AML-193 (cell line): ENCODE measurements at regions not wholly inside any gene's neighbourhood (a gene's known extent, or its start where the extent isn't known, plus 50 kb on each side); places are given as distances from the start of the nearest gene placed in this dataset.

ENCODE experiments used
- DNase-seq, 2 experiments: peaks; one replicate each; lab custom pipeline; 2025; lab: John Stamatoyannopoulos, UW

DNA sequence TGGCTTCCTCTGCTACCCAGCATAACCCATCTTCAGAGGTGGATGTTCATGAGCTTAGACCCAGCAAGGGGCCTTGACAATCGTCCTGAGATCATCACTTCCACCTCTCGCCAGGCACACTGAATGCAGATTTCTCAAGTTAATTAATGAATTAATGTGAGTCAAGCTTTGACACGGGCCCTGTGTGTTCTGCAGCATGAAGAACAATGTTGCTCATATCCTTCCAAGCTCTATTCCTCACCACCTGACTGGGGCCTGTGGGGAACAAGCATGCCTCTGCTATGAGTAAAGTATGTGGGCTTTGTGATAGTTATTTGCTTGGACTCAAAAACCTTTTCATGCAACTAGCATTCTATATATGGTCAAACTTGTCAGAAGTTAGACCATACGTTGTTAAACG is 122.0 kb downstream of the SEC16B start:
- no peak for DNase-seq

DNA sequence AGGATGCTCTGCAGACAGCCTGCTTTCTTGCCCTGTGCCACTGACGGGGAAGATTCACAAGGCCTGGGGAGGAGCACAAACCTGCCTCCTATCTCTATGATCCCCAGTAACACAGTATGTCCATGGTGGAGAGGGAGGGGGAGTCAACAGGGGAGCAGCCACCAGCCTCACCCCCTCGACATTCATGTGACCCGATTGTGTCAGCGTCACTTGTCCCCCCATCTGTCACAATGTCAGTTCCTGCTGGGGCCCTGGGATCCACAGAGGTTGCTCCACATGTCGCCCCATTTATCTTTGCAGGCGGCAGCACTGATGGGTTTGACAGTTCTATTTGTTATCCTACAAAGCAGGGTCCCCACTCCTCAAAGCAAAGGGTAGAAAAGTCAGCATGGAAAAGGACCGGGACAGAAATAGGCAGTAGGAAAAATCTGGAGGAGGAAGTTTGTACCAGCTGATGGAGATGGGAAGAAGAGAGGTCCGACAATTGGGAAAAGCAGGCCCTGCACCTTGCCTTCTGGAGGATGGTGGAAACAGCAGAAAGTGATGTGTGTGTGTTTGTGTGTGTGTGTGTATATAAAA is 130.9 kb downstream of the SEC16B start:
- no peak for DNase-seq

DNA sequence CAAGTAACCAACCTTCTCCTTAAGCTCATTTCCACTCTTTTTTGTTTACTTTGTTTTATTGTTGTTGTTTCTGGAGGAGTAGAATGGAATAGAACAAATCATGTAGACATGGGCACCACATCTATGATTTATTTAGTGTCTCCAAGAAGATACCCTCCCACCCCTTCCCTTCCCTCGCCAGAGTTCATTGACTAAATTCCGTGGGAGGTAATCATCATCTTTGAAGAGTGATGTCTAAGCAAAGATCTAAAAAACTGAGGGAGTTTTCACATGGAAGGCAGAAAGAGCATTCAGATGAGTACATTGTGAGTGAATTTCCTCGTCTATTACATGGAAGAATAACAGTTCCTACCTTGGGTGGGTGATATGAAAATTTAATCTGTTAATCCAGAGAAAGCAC is 136.2 kb downstream of the SEC16B start:
- no peak for DNase-seq

DNA sequence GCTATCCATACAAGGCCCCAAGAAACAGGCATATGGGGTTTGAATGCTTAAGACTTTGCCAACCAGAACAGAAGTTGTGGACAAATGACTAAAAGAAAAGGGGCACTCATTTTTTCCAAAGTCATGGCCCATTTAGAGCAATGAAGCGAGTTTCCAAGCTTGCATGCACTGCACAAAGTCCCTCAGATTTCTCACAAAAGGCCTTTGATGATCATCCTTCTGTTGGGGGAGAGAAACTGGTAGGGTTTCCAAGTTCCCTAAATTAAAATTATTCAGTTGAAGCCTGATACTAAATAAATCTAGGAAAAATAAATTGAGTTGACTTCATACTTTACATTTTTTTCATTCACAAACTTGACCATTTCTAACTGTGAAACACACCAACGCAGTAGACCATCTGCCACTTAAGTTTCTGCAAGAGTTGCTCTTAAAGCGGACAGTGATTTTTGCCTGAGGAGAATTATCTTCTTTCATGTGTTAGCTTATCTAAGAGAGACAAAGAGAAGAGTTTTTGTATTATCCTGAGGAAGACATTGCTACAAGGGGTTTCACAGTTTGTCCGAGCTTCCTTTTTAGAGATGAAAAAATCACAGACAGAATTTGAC is 139.2 kb downstream of the SEC16B start:
- no peak for DNase-seq

DNA sequence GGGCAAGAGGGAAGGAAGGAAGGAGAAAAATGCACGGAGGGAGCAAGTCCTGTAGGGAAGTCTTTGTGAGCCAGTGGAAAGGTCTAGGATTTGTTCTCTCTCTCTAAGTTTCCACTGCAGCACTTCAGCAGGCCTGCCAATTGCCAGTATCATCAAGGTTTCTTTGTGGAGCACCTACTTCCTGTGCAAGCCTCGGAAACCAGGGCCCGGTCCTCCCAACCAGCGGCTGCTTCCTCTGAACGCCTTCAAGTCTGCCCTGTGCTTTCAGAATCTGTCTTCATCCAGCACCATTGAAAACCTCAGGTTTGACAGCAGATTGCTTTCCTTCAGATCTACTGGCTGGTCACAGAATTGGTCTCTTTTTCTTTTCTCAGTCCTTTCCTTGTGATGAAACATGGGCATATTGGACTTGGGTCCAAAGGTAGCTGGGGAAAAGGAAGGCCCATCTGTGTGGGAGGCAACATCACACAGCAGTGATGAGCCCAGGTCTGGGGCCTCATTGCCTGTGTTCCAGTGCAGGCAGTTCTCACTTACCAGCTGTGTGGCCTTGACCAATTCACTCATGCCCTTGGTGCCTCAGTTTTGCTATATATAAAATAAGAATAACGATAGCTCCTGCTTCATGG is 144.5 kb downstream of the SEC16B start:
- DNase-seq, result no peak

DNA sequence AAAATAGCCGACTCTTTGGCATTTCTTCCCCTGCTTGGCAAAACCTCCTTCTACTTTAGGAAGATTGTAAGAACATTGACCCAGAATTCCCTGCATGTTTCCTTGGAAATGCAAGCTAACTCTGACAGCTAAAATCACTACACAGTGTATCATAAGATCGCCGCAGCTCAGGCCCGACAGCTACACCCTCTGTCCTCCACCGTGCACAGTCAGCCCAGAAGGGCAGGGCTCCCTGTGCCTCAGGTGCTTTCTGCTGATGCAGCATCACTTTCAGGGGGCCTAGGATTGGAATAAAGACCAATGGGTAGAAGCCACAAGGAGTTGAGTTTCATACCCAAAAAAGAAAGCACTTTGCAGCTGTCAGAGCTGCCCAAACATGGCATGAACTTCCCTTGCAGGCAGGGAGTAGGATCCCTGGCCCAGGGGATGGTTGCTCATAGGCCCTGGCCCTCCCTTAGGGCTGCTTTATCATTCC is 145.3 kb downstream of the SEC16B start:
- DNase-seq, result no peak

DNA sequence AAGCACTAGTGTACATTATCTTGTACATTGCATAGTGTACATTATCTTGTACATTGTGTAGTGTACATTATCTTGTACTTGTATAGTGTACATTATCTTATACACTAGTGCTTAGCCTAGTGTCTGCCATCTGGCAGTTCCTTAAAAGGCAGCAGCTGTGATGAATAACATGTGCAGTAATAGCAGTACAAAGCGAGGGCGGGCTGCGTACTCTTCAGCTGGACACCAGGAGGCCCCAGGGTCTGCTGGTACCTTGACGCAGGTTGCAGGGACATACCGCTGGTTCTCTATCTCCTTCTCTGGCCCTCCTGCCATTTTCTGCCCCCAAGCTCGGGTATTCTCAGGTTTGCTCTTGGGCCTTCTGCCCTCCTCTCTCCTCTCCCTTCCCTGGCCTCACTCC is 149.6 kb downstream of the SEC16B start:
- no peak for DNase-seq

DNA sequence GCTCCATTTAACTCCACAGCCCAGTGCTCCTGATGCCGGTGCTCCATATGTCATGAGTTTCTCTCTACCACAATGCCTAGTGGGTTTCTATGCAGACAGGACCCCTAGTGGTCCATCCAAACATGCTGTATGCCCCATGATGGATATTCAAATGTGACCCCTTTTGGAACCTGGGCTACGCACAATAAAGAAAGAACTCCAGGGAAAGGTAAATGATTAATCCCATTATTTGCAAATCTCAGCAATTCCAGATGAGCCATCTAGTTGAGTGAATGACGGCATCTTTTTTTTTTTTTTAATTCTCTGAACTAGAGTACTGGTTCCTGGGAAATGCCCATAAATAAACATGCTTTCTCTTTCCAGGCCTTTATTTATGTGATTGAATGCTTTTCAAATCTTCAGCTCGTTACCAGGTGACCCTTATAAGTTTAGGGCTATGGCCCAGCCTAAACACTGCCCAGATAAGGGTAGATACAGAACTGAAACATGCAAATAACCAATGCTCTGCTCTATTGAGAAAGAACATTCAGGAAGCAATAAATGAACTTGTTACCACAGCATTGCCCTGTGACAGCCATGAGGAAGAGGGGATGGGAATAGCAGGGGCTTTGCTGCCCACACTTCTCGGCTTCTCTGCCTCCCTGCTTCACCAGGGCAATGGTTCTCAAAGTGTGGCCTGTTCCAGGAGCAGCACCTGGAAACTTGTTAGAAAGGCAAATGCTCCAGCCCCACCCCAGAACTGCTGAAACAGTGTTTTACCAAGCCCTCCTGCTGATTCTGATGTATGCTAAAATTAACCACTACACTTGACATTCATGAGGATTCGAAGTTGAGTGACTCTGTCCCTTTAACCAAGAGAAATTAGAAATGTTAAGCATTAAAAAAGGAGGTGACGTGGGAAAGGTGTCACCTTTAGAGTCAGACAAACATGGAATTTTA is 151.7 kb downstream of the SEC16B start:
- no peak for DNase-seq

DNA sequence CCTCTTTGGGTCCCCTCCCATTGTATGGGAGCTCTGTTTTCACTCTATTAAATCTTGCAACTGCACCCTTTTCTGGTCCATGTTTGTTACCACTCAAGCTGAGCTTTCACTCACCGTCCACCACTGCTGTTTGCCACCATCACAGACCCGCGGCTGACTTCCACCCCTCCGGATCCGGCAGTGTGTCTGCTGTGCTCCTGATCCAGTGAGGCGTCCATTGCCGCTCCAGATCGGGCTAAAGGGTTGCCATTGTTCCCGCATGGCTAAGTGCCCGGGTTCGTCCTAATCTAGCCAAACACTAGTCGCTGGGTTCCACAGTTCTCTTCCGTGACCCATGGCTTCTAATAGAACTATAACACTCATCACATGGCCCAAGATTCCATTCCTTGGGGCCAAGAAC is 157.2 kb downstream of the SEC16B start:
- no peak for DNase-seq

DNA sequence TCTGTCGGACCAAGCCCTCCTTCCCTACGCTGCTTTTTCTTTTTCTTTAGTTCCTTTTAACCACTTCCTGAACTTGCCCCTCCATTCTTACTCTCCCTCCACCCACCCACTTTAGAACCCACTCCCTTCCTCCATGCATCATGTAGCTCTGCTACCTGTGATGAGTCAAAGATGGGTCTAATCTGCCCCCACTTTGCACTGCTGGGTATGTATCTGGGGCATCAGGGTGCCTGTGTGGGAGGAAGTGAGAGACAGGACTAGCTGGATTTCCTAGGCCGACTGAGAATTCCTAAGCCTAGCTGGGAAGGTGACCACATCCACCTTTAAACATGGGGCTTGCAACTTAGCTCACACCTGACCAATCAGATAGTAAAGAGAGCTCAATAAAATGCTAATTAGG is 157.7 kb downstream of the SEC16B start:
- no peak for DNase-seq

DNA sequence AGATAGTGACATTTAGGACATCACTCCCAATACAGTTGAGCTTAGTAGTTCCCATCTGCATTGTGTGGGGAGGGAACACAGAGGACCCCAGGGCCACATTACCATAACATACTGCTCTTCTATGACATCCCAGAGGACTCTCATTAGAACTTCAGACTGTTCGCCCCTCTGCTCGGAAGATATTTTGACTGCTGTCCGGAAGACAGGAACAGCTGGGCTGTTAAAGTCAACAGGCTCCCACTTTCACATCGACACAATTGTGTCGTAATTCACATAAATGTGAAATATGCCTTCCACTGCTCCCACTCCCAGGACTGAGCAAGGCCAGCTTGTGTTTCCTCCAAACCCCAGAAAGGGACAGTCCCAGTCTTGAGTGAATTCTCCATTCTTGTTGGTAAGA is 158.4 kb downstream of the SEC16B start:
- DNase-seq, result no peak

DNA sequence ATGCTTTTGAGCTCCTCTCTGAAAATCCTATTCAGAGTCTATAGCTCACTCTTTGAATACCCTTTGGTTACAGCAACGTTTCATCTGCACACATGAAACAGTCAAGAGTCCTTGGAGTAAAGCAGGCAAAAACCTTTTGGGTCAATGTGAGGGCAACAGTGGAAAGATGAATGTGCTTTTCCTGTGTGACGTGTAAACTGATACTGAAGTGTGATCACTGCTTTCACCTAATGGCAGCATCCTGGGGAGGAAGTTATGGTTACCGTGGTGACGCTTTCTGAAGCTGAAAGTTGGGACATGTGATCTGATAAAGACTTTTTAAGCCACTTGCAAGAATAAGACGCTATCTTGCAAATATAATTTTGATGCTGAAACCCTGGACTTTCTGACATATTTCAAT is 160.0 kb downstream of the SEC16B start:
- DNase-seq, result no peak

DNA sequence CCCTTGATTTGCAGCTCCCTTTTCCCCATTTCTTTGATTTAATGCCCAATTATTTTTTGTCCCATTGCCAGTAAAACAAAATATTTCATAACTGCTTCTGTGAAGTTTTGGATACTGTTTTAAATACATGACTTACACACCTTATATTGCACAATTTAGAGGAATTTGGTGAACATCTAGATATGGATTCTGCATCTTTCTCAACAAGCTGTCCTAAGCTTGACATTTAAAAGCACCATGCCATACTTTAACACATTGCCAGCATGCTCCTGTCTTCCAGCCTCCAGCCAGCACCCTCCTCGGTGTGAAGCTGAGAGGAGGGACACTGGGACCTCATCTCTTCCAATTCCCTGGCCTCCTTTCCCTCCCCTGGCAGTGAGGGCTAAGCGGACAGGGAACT is 167.6 kb downstream of the SEC16B start:
- no peak for DNase-seq

DNA sequence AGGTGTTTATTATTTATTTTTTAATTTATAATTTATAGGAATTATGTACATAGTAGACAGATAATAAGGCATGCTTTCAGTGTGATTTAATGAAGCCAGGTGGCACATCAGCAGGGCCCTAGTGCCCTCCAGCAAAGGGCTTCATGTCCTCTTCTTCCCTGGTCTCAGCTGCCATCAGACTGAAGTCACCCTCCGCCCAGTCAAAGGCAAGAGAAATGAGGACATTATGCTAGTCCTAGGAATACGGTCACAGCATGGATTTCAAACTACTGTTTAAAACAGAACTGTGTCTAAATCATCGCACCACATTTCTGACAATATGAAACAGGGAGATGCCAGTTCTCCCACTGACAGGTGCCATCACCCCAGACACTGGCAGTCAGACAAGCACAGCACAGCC is 168.1 kb downstream of the SEC16B start:
- DNase-seq, result no peak

DNA sequence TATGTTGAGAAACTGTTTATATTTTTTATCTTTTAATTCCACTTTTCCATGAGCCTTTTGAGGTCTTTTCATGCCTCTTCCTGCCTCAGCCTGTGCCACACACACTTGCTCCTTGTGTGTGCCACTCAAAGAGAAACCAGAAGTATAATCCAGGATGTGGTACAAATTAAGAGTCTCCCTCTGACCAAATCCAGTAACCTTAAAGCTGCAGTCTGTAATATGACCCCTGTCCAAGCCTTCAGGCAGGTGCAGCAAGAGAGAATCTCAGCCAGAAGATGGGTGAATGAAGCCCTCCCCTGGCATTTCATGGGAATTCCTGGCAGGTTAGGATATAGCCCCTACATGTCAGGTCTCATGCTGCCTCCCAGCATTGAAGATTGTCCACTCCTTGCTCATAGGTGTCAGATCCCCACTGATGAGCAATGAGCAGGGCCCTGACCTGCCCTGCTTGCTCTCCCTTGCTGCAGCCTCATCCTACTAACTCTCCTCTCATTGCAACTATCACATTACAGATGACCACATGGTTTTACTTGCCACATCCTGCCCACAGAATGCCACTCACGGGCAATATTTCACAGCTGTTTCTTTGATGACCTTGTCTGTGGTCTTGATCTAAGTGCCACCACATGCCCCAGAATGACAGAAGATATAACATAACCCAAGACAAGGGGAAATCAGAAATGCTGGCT is 169.3 kb downstream of the SEC16B start:
- no peak for DNase-seq

DNA sequence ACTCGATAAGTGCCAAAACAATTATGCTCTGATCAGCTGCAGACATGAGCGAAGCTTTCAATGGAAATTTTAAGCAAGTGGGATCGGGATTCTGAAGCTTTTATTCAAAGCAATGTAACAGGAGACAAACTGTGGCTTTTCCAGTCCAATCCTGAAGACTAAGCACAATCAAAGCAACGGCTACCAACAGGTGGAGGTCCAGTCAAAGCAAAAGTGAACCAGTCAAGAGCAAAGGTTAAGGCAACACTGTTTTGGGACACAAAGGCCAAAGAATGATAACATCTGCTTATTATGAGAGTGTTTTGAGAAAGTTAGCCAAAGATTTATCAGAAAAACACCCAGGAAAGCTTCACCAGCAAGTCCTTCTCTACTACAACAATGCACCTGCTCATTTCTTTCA is 170.1 kb downstream of the SEC16B start:
- no peak for DNase-seq

DNA sequence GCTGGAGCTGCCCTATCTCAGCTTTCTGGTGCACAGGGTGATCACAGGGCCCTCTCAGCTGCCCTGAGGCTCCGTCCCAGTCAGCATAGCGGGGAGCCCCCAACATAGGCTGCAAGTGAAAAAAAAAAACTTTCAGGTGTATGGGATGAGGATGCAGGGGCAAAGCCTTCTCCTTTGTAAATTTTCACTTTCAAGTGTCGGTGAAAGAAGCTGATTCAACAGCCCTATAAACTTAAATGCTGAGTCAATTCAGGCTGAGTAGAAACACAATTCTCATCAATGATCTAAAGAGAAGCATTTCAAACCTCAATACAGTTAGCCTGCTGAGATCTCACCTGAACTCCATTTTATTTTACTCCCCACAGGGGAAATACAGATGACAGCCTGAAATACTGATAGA is 171.2 kb downstream of the SEC16B start:
- no peak for DNase-seq

DNA sequence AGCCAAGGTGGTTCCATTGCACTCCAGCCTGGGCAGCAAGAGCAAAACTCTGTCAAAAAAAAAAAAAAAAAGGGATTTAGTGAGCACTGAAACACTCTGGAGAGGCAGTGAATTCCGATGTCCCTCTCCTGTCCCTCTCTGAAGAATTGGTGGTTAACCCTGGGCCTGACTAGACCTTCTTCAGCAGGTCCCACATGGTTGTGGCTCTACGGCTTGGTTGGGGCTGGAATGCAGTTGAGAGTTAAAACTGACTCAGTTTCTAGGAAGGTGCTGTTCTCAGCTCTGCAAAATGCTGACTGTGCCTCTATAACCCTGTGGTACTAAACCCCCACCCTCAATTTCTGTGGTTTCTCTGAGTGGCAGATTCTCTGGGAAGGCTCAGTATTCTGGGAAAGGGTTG is 173.3 kb downstream of the SEC16B start:
- DNase-seq, result no peak

DNA sequence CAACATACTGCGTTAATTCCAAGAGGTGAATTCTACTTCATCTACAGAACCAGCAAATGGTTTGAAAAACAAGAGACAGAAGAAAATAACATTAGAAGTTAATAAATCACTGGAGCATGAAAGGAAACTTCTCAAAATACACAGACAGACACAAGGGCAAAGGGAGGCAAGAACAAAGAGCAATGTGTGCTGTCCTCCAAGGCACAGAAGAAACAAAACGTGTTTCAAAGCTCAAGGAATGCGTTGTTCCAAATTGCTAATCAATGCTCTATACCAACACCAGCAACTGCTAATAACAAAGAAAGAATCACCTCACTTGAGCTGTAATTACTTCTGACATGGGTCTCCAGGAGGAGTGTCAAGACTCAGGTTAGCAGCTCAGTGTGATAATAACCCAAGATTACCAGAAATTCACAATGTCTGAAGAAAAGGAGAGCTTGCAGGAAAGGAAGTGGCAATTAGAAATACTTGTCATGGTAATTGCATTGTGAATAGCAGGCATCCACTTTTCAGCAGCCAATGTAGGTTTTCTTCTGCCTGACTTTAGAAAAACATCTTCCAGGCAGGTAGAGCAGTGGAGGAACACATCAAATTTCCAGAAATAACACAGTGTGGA is 175.4 kb downstream of the SEC16B start:
- DNase-seq, result no peak

DNA sequence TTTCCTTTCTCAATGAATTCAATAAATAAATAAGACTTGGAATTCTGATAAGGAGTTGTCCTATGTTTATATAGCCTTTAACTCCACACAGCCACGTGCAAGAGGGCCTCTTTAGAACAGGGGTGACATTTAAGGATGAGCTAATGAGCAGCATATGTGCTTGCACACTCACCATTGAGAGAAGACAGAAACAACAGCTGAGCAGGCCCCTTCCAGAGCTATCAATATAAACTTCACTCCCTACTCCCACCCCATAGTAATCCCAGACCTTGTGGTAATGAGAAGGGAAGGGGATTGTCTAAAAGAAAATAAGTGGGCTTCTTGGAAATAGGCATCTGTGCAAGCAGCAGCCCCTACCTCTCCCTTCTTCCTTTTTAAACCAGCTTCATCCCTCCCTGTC is 176.0 kb downstream of the SEC16B start:
- DNase-seq, result no peak

DNA sequence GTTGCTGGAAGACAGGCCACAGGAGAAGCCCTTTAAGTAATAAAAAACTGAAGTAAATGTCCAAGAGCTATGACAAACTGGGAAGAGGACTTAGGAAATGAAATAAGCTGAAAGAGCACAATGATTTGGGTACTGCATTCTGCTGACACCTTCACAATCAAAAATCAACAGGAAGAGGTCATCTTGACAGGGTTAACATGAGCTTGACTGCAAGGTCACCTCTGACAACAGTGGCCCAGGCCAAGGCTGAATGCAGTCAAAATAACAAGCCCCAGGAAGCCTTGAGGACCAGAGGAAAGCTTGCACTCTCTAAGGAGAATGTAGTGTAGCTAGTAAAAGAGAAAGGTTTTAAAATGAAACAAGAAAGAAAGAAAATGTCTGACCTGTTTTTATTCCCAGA is 179.3 kb downstream of the SEC16B start:
- DNase-seq, result no peak

DNA sequence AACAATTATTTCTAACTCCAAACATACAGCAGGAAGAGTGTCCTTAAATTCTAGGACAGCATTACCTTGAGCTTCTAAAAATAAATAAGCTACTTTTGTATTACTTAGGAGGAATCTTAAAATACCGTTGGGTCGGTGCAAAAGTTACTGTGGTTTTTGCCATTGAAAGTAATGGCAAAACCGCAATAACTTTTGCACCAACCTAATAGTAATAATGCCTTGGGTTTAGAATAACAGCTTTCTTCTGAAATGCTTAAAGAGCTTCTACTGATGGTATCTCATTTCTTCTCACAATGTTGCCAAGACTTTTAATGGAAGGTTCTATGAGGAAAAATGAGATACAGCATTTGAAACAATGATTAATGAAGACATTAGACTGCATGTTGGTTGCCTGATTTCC is 179.9 kb downstream of the SEC16B start:
- no peak for DNase-seq
